ENCODE measurements at regions not wholly inside any gene's neighbourhood (a gene's known extent, or its start where the extent isn't known, plus 50 kb on each side); places are given as distances from the start of the nearest gene placed in this dataset.

GRCh38 chr4:123701131-123701575 lies 304.6 kb downstream of the SPRY1 start:
- TF ChIP-seq CTCF (conservative IDR thresholded peaks at IDR 0.05; ENCODE audit: low read length) (no peak), EZH2phosphoT487 (IDR thresholded peaks at IDR 0.05; ENCODE audit: borderline replicate concordance, low read depth, low read length) (no peak)

Data from OCI-LY7 (cell line).